ENCODE measurements at regions not wholly inside any gene's neighbourhood (a gene's known extent, or its start where the extent isn't known, plus 50 kb on each side); places are given as distances from the start of the nearest gene placed in this dataset.

- no peaks in the 10 kb centered on the region for H3K4me1 ChIP-seq (ENCODE audit: control insufficient read depth in 1 of 2, insufficient read depth in 2 of 2, low read depth in 1 of 2, low read length in 1 of 2)
- H3K4me3 ChIP-seq (ENCODE audit: low read depth in 2 of 2, low read length in 1 of 2), result no peak overlapping the region
- H3K27me3 ChIP-seq (ENCODE audit: insufficient read depth), result no peaks in the 10 kb centered on the region
- WGBS (ENCODE audit: low lambda C conversion rate), result 80% methylated on average over 2 of the region's 2 CpGs
- H3F3A ChIP-seq (replicated peaks; ENCODE audit: insufficient read depth), result no peaks in the 10 kb centered on the region
- ChIA-PET CTCF (no interaction called here), POLR2A (no interaction called here)
- no peaks in the 10 kb centered on the region for H3K36me3 ChIP-seq (replicated peaks in 1 of 2; ENCODE audit: control insufficient read depth in 1 of 2, insufficient read depth in 2 of 2, low read length in 1 of 2)
- H3K9me3 ChIP-seq, result no peaks in the 10 kb centered on the region
- H3K9ac ChIP-seq, result no peak overlapping the region
- no peaks in the 10 kb centered on the region for H3K79me2 ChIP-seq (ENCODE audit: insufficient read depth)
- no peak overlapping the region for H2AFZ ChIP-seq (ENCODE audit: low read depth)
- no peak for DNase-seq
- no peaks in the 10 kb centered on the region for H3K9me2 ChIP-seq
- H3K4me2 ChIP-seq, result no peak overlapping the region
- TF ChIP-seq NRF1 (IDR thresholded peaks at IDR 0.05; ENCODE audit: low read depth, low read length), result no peak
- no peak for TF ChIP-seq USF1 (IDR thresholded peaks at IDR 0.05; ENCODE audit: borderline replicate concordance, low read depth)
- no peak for TF ChIP-seq TCF12 (IDR thresholded peaks at IDR 0.05)
- TF ChIP-seq TEAD4 (IDR thresholded peaks at IDR 0.05; ENCODE audit: borderline replicate concordance, insufficient read depth), result no peak
- TF ChIP-seq, protein P1, sequence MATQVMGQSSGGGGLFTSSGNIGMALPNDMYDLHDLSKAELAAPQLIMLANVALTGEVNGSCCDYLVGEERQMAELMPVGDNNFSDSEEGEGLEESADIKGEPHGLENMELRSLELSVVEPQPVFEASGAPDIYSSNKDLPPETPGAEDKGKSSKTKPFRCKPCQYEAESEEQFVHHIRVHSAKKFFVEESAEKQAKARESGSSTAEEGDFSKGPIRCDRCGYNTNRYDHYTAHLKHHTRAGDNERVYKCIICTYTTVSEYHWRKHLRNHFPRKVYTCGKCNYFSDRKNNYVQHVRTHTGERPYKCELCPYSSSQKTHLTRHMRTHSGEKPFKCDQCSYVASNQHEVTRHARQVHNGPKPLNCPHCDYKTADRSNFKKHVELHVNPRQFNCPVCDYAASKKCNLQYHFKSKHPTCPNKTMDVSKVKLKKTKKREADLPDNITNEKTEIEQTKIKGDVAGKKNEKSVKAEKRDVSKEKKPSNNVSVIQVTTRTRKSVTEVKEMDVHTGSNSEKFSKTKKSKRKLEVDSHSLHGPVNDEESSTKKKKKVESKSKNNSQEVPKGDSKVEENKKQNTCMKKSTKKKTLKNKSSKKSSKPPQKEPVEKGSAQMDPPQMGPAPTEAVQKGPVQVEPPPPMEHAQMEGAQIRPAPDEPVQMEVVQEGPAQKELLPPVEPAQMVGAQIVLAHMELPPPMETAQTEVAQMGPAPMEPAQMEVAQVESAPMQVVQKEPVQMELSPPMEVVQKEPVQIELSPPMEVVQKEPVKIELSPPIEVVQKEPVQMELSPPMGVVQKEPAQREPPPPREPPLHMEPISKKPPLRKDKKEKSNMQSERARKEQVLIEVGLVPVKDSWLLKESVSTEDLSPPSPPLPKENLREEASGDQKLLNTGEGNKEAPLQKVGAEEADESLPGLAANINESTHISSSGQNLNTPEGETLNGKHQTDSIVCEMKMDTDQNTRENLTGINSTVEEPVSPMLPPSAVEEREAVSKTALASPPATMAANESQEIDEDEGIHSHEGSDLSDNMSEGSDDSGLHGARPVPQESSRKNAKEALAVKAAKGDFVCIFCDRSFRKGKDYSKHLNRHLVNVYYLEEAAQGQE (IDR thresholded peaks at IDR 0.05; ENCODE audit: low read depth, low read length), result no peak
- no peak for TF ChIP-seq FOXM1 (IDR thresholded peaks at IDR 0.05; ENCODE audit: low read depth)
- TF ChIP-seq RXRA (IDR thresholded peaks at IDR 0.05; ENCODE audit: borderline replicate concordance, low read depth), result no peak
- TF ChIP-seq TAF1 (IDR thresholded peaks at IDR 0.05; ENCODE audit: borderline replicate concordance, low read depth, low read length), result no peak
- TF ChIP-seq ELF1 (IDR thresholded peaks at IDR 0.05), result no peak
- no peak for TF ChIP-seq USF2 (IDR thresholded peaks at IDR 0.05; ENCODE audit: borderline replicate concordance, low read depth, low read length)
- no peak for TF ChIP-seq MAX (IDR thresholded peaks at IDR 0.05; ENCODE audit: low read depth)
- no peak for TF ChIP-seq MEF2A (IDR thresholded peaks at IDR 0.05; ENCODE audit: borderline replicate concordance, low read depth)
- no peak for TF ChIP-seq MXI1 (IDR thresholded peaks at IDR 0.05; ENCODE audit: low read depth, low read length)
- no peak for TF ChIP-seq EP300 (IDR thresholded peaks at IDR 0.05; ENCODE audit: borderline replicate concordance in 1 of 2, low read depth in 1 of 2, low read length in 1 of 2)
- TF ChIP-seq FOSL2 (IDR thresholded peaks at IDR 0.05; ENCODE audit: borderline replicate concordance, low read depth), result no peak
- no peak overlapping the region for H3K27ac ChIP-seq (ENCODE audit: low read depth in 2 of 2, low read length in 1 of 2)
- H4K20me1 ChIP-seq (ENCODE audit: insufficient read depth), result no peaks in the 10 kb centered on the region
Observed at GRCh38 chr11:93945596-93945995, 75.6 kb upstream of the HEPHL1 start.
